ENCODE measurements at regions not wholly inside any gene's neighbourhood (a gene's known extent, or its start where the extent isn't known, plus 50 kb on each side); places are given as distances from the start of the nearest gene placed in this dataset.

DNA sequence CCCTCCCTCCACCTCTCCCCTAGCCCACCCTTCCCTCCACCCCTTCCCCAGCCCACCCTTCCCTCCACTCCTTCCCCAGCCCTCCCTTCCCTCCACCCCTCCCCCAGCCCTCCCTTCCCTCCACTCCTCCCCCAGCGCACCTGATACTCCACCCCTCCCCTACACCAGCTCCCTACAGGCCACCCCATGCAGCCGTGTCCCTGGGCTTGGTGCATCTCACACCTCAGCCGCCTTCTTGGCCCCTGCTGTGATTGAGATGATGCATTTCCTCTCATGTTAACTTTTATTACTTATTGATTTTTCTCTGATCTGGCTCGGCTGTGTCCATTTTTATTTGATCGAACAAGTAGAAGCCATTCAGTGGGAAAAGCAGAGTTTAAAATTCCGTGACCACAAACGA lies 243.8 kb downstream of the MATN1 start:
- no peak for DNase-seq (ENCODE audit: low read depth)

DNA sequence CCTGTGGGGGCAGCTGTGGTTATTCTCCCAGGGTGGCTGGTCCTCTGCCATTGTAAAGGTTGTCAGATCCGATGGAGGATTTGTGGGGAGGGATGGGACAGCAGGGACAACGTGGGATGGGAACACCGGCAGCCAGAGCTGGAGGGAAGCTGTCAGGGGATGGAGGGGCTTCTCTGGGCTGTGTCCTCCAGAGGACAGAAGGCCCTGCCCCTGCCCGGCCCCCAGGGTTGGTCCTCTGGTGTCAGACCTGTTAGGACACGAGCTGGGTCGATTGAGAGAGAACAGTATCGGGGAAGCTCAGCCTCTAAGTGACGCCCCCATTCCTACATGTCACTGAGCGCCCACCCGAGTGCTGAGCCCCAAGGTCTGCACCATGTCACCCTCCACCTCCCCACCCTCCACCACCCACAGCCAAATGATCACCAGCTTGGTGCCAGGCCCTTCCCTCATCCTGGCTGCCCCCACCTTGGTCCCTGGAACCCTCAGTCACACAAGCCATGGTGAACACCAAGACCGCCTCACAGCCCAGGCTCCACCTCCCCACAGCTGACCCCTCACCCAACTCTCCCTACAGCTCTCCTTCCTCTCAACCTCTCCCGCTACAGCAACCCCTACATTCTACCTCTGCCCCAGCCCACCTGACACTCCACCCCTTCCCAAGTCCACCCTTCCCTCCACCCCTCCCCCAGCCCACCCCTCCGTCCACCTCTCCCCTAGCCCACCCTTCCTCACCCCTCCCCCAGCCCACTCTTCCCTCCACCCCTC lies 244.4 kb downstream of the MATN1 start:
- no peak for DNase-seq (ENCODE audit: low read depth)

DNA sequence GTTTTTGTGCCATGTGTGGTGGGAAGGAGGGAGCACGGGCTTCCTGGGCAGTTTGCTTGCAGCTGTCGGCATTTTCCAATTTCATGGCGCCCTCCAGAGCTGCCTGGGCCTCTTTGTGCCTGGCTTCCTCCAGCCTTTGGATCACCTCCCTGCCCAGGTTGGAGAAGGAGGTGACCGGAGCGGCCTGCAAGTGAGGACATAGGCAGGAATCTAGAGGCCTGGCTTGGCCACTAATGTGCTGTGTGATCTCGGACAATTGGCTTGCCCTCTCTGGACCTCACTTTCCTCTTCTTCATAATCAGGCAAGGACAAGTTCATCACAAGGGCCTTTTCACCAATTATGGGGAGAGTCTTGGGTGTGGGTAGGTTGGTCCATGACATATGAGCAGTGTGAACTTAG lies 245.1 kb downstream of the MATN1 start:
- DNase-seq (ENCODE audit: low read depth): no peak

DNA sequence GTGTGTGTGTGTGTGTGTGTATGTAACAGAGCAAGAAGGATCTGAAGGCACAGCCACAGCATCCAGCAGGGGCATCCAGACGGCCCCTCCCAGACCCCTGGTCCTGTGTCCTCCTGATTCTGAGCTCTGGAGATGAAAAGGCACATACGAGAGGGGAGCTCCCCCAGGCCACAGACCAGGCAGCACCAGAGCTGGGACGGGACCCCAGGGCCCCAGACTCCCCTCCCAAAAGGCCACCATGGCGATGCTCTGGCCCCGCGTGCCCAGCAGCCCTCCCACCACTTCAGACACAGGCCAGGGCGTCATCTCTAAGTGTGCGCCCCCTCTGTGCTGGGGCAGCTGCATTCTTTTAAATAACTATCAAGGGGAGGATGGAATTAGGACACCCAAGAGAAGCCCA lies 245.8 kb downstream of the MATN1 start:
- DNase-seq (ENCODE audit: low read depth): no peak

DNA sequence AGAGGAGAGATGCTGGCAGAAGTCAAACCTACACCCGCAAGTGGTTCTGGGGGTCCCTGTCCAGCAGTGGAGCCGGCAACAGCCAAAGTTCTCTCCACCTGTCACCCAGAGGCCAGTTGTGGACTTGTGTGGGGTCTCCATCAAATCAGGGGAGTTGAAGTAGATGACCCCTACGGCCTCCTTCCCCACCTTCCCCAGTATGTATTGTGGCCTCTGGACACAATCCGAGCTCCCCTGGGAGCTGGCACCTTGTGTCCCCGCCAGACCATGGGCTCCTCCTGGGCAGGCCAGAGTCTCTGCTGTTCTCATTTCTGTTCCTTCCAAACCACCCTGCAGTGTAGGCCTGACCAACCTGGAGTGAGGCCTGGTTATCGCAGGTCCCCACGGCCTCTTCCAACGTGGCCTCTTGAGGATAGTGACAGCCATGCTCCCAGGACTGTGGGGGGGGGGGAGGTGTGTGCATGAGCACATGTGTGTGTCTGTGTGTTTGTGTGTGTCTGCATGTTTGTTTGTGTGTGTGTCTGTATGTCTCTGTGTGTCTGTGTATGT lies 246.4 kb downstream of the MATN1 start:
- no peak for DNase-seq (ENCODE audit: low read depth)

DNA sequence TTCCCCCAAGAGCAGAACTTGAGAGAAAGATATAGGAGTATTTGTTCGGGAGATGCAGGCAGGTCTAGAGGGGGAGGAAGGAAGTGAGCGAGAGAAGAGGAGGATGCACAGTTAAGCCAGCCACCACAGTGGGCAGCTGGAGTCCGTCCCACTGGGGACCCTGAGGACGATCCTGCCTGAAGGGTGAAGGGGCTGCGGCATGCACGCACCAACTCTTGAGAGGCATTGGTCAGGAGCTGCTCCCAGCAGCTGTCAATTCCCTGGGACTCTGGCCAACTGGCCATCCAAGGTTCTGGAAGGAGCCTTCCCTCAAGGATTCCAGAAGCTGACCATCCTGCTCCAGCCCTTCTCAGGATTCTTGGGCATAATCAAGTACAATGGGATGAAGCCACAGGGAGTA lies 246.9 kb downstream of the MATN1 start:
- DNase-seq (ENCODE audit: low read depth): no peak

DNA sequence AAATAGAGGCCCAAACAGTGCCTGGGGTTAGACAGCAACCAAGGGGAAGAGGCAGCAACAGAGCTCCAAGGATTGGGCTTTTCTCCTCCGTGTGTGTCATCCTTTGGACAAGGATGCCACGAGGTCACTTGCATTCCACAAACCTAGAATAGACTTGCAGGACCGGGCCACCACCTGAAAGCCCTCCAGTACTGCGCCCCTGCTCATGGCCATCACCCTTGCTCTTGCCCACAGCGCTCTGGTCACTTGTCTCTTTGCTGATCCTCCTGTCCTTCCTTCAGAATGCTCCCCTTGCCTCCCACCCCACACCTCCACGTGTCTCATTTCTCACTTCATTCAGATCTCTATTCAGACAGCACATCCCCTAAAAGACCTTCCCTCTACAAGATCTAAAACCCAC lies 247.4 kb downstream of the MATN1 start:
- no peak for DNase-seq (ENCODE audit: low read depth)

DNA sequence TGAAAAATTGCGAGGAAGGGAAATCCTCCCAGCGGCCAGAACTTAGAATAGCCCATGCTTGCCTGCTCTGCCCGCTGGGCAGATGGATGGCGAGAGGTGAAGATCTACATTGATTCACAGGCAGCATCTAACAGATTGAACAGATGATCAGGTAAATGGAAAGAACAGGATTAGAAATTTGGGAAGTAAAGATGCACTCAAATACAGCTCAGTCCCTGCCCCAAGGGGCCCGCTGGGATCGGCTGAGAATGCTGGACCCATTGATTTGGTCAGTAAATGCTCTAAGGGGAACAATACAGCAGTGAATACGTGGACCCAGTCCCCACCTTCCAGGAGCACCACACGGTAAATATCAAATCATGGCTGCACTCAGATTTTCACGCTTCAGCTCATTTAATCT lies 248.2 kb downstream of the MATN1 start:
- DNase-seq (ENCODE audit: low read depth): no peak

DNA sequence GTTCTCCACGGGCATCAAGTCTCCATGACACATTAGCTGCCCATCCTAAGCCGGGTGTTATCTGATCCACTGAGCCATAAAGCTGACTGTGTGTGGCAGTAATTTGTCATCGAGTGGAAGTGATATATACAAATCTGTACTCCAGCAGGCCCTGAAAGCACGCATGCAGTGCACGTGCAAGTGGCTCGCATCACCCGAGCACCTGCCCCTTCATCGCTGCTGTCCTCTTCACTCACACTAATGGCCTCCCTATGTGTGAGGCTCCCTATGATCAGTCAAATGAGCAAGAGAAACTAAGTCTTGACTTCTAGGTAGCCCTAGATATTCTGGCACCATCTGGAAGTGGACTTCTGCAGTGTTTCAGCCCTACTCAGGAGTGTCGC lies 248.6 kb downstream of the MATN1 start:
- DNase-seq (ENCODE audit: low read depth): no peak

DNA sequence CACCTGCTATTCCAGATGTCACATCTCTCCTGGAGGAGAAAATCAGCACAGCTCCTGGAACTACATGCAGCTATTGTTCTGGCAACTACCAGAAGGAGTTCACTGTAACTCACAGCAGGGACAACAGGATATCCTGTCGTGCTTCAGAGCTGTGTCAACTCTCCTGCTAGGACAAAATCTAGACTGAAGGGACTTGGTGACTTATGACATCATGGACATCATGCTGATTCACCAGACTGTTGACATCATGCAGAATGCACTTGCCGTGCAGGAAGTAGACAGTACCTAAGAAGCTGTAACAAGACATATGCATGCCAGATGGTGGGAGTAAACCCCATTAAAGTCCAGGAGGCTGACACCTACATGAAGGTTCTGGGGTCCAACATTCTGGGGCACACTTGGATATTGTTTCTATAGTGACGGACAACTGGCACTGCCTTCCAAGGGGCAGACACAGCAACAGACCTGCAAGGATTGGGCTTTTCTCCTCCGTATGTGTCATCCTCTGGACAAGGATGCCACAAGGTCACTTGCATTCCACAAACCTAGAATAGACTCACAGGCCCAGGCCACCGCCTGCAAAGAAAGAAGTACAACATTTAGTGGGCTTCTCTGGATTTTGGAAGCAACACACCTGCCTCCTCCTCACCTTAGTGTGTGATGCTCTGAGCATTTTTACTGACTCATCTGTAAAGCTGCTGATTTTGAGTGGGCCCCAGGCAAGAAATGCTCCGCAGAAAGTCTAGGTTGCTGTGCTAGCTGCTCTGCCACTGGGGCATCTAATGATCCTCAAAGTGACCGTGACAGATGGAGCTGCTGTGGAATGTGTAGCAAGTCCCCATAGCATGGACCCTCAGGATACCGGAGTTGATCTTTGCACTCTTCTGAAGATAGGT lies 249.2 kb downstream of the MATN1 start:
- DNase-seq (ENCODE audit: low read depth): no peak

DNA sequence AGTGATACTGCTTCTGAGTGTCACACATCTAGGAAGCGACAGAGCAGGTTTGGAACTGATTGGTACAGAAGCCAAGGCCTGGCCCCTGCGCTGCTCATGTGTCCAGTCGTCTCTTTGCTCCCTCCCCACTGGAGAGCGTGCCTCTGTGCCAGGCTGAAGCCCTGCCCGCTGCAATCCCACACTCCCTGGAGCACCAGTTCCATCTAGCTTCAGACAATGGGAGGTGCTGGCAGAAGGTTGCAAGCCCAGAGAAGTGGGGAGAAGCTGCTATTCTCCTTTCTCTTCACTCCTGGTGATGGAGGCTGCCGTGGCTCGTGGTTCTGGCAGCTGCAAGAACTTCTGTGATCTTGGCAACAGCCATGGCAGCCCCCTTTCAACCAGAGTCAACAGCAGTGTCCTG lies 250.9 kb downstream of the MATN1 start:
- DNase-seq (ENCODE audit: low read depth): no peak

DNA sequence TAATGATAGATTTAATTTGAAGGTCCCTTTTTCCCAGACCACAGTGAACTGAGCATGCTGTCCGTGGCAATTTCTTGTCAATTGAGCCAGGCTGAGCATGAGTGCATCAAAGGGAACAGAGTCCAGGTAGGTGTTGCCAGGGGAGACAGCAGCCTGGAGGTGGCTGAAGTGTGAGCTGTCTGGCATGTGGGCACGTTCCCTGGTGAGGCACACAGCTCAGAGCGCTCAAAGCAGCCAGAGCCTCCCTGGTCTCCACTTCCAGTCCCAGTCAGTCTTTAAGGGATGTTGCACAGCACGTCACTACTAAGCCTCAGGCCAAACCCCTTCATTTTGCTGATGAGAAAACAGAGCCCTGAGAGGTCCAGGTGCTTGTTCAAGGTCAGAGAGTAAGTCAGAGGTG lies 251.4 kb downstream of the MATN1 start:
- no peak for DNase-seq (ENCODE audit: low read depth)

DNA sequence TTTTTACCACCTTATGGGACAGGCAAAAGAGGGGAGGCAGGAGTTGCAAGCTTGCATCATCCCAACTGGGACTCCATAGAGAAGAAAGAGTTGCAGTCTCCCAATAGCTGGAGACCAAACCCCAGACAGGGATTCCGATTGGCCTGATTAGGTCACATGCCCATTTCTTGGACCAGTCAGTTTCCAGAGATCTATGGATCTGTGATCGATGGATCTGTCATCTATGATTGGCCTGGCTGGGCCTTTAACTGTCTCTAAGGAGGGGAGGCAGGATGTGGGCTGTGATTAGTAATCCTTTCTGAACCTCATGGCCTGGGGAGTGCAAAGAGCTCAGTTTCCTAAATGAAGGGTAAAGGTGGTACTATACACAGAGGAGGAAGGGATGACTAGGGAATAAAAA lies 252.1 kb downstream of the MATN1 start:
- DNase-seq (ENCODE audit: low read depth): no peak

DNA sequence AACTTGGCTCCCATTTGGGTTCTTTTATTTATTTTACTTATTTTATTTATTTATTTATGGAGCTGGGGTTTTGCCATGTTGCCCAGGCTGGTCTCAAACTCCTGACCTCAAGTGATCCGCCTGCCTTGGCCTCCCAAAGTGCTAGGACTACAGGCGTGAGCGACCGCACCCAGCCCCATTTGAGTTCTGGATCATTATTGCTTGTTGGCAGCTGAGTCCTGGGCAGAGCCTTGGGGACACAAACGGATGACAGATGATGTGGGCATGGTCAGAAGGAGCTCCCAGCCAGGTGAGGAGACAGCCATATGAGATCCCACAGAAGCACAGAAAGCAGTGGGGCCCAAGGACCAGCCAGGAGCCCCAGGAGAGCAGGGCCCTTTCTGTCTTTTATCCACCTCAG lies 254.0 kb downstream of the MATN1 start:
- no peak for DNase-seq (ENCODE audit: low read depth)

DNA sequence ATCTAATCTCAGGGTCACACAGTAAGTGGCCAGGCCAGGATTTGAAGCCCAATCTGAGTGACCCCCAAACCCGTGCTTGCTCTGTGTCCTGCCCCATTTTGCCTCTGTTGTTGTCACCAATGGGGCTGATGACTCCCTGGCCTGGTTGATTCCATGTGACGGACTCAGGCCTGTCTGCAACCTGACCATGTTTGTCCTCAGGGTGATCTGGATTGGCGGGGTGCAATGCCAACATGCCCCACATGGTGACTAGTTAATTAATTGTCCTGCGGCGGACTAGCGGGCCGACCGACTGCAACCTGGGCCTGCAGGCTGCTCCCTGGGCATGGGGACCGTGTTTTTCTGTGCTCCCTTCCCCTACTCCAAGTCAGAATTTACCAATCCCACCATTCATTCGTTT lies 256.3 kb downstream of the MATN1 start:
- DNase-seq (ENCODE audit: low read depth): no peak

DNA sequence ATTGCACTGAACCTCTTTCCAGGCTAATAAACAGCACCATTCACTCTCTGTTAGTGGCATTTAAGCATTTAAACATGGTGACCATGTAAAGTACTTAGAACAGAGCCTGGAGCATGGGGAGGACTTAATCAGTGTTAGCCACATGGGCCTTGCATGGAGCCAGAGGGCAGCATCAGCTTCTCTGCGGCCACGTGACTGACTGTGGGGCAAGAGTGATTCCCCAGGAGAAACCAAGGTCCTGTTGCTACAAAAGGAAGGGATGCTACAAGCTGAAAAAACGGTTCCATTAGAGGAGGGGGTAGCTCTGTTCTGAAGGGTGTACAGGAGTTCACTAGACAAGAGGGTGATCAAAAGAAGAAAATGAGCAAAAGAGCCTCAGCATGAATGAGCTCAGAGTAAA lies 256.8 kb downstream of the MATN1 start:
- DNase-seq (ENCODE audit: low read depth): no peak

DNA sequence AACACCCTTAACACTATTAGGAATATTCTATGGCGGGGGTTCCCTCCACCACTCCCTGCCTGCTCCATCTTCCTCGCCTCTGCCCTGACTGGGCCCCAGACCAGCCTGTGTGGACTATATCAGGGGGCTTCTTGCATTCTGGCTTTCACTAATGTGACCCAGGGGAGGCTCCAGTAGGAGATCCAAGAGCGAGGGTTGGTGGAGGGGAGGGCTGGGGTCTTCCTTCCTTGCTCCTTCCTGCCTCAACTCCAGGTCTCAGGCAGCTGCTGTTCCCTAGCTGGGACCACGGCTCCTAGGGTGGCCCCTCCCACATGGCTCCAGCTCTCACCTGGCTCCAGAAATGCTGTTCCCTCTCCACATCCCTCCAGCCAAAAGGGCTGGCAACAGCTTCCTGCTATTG lies 257.4 kb downstream of the MATN1 start:
- no peak for DNase-seq (ENCODE audit: low read depth)

DNA sequence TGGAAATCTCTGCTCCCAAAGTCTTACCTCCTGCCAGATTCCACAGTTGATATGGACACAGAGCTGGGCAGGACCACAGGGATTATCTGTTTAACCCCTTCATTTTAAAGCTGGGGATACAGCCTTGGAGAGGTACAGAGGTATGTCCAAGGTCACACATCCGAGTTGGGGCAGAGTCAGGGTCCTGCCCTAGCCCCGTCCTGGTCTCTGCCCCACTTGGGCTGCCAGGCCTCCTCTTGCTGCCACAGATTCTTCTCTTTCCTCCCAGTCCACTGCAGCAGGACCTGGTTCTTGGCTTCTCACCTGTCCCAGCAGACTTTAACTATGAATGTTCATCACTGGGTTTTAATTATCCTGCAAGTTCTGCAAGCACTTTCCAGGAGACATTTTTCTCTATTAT lies 258.3 kb downstream of the MATN1 start:
- DNase-seq (ENCODE audit: low read depth): no peak

DNA sequence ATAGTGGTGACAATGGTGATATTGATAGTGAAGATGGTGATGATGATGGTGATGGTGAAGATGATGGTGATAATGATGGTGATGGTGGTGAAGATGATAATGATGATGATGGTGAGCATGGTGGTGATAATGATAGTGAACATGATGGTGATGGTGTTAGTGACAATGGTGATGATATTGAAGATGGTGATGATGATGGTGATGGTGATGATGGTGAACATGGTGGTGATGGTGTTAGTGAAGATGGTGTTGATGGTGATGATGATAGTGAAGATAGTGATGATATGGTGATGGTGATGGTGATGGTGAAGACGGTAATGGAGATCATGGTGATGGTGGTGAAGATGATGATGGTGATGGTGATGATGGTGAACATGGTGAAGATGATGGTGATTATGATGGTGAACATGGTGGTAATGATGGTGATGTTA lies 259.2 kb downstream of the MATN1 start:
- DNase-seq (ENCODE audit: low read depth): no peak

DNA sequence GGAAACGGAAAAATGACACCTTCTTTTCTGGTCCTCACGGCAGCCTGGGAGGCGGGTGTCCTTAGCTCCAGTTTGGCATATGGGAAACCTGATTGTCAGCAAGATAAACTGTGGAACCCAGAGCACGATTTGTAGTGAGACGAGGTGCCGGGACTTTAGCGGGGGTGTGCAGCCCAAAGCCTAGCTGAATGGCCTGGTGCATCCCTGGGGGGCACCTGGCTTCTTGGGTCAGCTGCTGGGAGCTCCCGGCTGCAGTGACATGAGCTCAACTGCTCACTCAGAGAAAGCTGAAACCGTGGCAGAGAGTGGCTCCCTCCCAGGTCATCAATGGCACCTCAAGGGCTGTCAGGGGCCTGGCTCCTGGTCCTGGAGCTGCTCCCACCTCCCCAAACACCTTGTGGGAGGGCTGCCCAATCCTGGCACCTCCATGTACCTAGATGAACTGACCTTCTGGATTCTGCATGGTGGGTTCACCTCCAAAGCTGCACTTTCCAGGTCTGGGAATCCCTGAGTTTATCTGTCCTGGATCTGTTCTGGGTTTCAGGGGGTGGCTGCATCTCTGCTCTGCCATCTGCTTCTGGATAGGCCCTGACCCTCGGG lies 260.5 kb downstream of the MATN1 start:
- DNase-seq (ENCODE audit: low read depth): no peak

DNA sequence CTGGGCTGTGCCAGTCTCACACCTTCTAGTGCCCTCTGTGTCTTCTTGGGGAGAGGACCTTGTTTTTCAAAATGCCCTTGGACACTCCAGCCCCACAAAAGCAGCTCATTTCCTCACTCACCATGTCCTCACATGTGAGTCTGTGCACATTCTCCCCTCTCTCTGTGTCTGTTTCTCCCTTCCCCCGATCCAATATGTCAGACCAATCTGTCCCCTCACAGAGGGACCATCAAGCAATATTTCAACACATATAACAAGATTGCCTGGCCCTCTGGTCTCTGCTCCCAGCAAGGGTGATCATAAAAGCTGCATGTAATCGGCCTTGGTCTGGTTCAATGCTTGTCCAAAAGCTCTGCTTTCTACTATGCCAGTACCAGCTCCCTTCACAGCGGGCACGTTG lies 261.2 kb downstream of the MATN1 start:
- DNase-seq (ENCODE audit: low read depth): no peak

DNA sequence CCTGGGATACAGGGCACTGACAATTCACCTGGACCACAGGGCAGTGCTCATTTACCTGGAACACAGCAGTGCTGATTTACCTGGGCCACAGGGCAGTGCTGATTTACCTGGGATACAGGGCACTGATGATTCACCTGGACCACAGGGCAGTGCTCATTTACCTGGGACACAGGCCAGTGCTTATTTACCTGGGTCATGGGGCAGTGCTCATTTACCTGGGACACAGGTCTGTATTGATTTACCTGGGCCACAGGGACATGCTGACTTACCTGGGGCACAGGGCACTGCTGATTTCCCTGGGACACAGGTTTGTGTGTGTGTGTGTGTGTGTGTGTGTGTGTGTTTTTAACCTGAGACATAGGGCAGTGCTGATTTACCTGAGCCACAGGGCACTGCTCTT lies 261.7 kb downstream of the MATN1 start:
- DNase-seq (ENCODE audit: low read depth): no peak

DNA sequence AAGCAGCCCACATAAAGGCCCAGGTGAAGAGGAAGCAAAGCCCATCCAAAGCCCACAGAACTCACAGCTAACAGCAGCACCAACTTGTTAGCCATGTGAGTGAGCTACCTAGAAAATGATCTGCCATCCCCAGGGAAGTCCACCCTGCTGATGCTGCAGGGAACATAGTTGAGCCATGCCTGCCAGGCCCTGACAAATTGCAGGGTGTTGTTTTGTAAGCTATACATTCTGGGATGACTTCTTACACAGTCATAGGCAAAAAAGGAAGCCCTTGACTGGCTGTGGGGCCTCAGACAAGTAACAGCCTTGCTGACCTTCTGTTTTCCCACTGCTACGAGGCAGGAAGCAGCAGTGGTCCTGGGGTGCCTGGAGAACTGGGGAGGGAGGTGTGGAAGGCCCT lies 262.7 kb downstream of the MATN1 start:
- DNase-seq (ENCODE audit: low read depth): no peak
